Fibroblast of lung (primary cell): ENCODE measurements at regions not wholly inside any gene's neighbourhood (a gene's known extent, or its start where the extent isn't known, plus 50 kb on each side); places are given as distances from the start of the nearest gene placed in this dataset.
"Not testable (repeated sequence)": the region's sequence is repeated elsewhere in the genome, so short reads cannot be mapped to it uniquely, and the experiment has no call there.

Source experiments
- DNase-seq, 2 donors: peaks; one replicate each; pipeline versions ENCODE4 v3.0.0 to v3.0.0-alpha.2; 2010; ENCODE audit warnings: low read depth in 2 of 2
- H2AFZ ChIP-seq: 2 replicates; pipeline ENCODE4 v1.5.1; 2012; ENCODE audit warnings: low read length, control low read depth, inconsistent platforms
- H3K27ac ChIP-seq: 2 replicates; pipeline ENCODE4 v1.5.1; 2011; ENCODE audit warnings: low read length, control low read depth; ENCODE audit not compliant: insufficient read depth
- H3K27me3 ChIP-seq: 2 replicates; pipeline ENCODE4 v1.5.1; 2011; ENCODE audit warnings: mild to moderate bottlenecking, low read length; ENCODE audit not compliant: control insufficient read depth, insufficient read depth
- H3K36me3 ChIP-seq: 2 replicates; pipeline ENCODE4 v1.5.1; 2011; ENCODE audit warnings: low read length; ENCODE audit not compliant: control insufficient read depth, insufficient read depth
- H3K4me1 ChIP-seq: 2 replicates; pipeline ENCODE4 v1.5.1; 2011; ENCODE audit warnings: low read length; ENCODE audit not compliant: control insufficient read depth, insufficient read depth; ENCODE audit errors: extremely low read depth
- H3K4me2 ChIP-seq: 2 replicates; pipeline ENCODE4 v1.5.1; 2011; ENCODE audit warnings: low read length, control low read depth; ENCODE audit not compliant: insufficient read depth; ENCODE audit errors: extremely low read depth
- H3K4me3 ChIP-seq, 4 experiments: fragments of 200-600 bp in 1 of 4; sonication (generic) in 1 of 4; replicated peaks in 1 of 4; 2 replicates each; pipeline ENCODE4 v1.5.1; 2011 to 2016; ENCODE audit warnings: low read length in 4 of 4, low read depth in 3 of 4, mild to moderate bottlenecking in 3 of 4, control low read depth in 2 of 4, inconsistent platforms in 1 of 4, mixed read lengths in 1 of 4; ENCODE audit not compliant: insufficient read depth in 1 of 4; ENCODE audit errors: control extremely low read depth in 1 of 4
- H3K79me2 ChIP-seq: 2 replicates; pipeline ENCODE4 v1.5.1; 2012; ENCODE audit warnings: mild to moderate bottlenecking, low read length, inconsistent platforms; ENCODE audit not compliant: control insufficient read depth, insufficient read depth
- H3K9ac ChIP-seq: 2 replicates; pipeline ENCODE4 v1.5.1; 2011; ENCODE audit warnings: mild to moderate bottlenecking, low read length, control low read depth; ENCODE audit not compliant: insufficient read depth
- H3K9me3 ChIP-seq: 2 replicates; pipeline ENCODE4 v1.5.1; 2012; ENCODE audit warnings: low read depth, low read length; ENCODE audit not compliant: control insufficient read depth, insufficient read depth
- H4K20me1 ChIP-seq: 2 replicates; pipeline ENCODE4 v1.5.1; 2011; ENCODE audit warnings: low read length; ENCODE audit not compliant: control insufficient read depth, insufficient read depth; ENCODE audit errors: extremely low read depth
- CTCF ChIP-seq, 2 donors: IDR thresholded peaks in 1 of 2; conservative IDR thresholded peaks in 1 of 2; 1 replicate in 1 of 2; 2 replicates in 1 of 2; pipeline ENCODE4 v1.5.1; 2011 to 2012; ENCODE audit warnings: low read length in 2 of 2, control low read depth in 1 of 2, inconsistent platforms in 1 of 2, low read depth in 1 of 2, mild to moderate bottlenecking in 1 of 2
- EZH2 ChIP-seq: IDR thresholded peaks from 2 replicates; pipeline ENCODE4 v1.5.1; 2012; ENCODE audit warnings: low read length, control low read depth, mild to moderate bottlenecking; ENCODE audit errors: missing control alignments

- DNase-seq, result peak in 1 of 2 donors; percentile 97
- Histone ChIP-seq H3K9ac (no peak overlapping the region), H3K79me2 (no peaks in the 10 kb centered on the region), H3K27me3 (no peaks in the 10 kb centered on the region), H3K36me3 (no peaks in the 10 kb centered on the region), H3K27ac (no peak overlapping the region), H3K4me1 (no peaks in the 10 kb centered on the region), H2AFZ (no peak overlapping the region), H3K4me3 (no peak overlapping the region), H3K9me3 (no peaks in the 10 kb centered on the region), H4K20me1 (no peaks in the 10 kb centered on the region), H3K4me2 (no peak overlapping the region)
- TF ChIP-seq CTCF (conservative IDR thresholded peaks at IDR 0.05 in 1 of 2, IDR thresholded peaks at IDR 0.05 in 1 of 2; ENCODE audit: low read depth in 1 of 2, low read length in 2 of 2), result no peak
- TF ChIP-seq EZH2, result no peak
Observed at GRCh38 chr18:40258311-40258710, 1696.7 kb upstream of the PIK3C3 start.

GRCh38 chr18:40250236-40250635 is 1704.8 kb upstream of the PIK3C3 start:
- H3K4me2 ChIP-seq, result no peak overlapping the region
- no peaks in the 10 kb centered on the region for H3K79me2 ChIP-seq
- no peak overlapping the region for H2AFZ ChIP-seq
- H3K4me1 ChIP-seq, result no peaks in the 10 kb centered on the region
- no peak overlapping the region for H3K4me3 ChIP-seq
- H4K20me1 ChIP-seq, result no peaks in the 10 kb centered on the region
- TF ChIP-seq CTCF (conservative IDR thresholded peaks at IDR 0.05 in 1 of 2, IDR thresholded peaks at IDR 0.05 in 1 of 2; ENCODE audit: low read depth in 1 of 2, low read length in 2 of 2) (no peak), EZH2 (no peak)
- H3K36me3 ChIP-seq, result no peaks in the 10 kb centered on the region
- no peak overlapping the region for H3K9ac ChIP-seq
- H3K9me3 ChIP-seq, result no peaks in the 10 kb centered on the region
- DNase-seq, result peak; percentile 3 to 25
- H3K27ac ChIP-seq, result no peak overlapping the region
- no peaks in the 10 kb centered on the region for H3K27me3 ChIP-seq

- H3K4me3 ChIP-seq, result no peak overlapping the region
- no peak overlapping the region for H3K27ac ChIP-seq
- DNase-seq, result peak in 1 of 2 donors; percentile 34
Observed at GRCh38 chr18:40249390-40250080, 1705.5 kb upstream of the PIK3C3 start.

GRCh38 chr18:40245612-40246011 is 1709.4 kb upstream of the PIK3C3 start:
- not testable (repeated sequence) for H3K4me3 ChIP-seq, H3K27me3 ChIP-seq, H3K9ac ChIP-seq, H3K4me1 ChIP-seq, H4K20me1 ChIP-seq, H3K36me3 ChIP-seq, DNase-seq, H3K79me2 ChIP-seq, H3K4me2 ChIP-seq, H3K27ac ChIP-seq, H2AFZ ChIP-seq, H3K9me3 ChIP-seq

More at GRCh38 chr18:40249390-40250080, 1705.5 kb upstream of the PIK3C3 start:
- Histone ChIP-seq H3K9me3 (no peaks in the 10 kb centered on the region), H3K4me1 (no peaks in the 10 kb centered on the region), H4K20me1 (no peaks in the 10 kb centered on the region), H3K9ac (no peak overlapping the region), H3K36me3 (no peaks in the 10 kb centered on the region), H2AFZ (no peak overlapping the region), H3K79me2 (no peaks in the 10 kb centered on the region), H3K27me3 (no peaks in the 10 kb centered on the region), H3K4me2 (no peak overlapping the region)
- TF ChIP-seq EZH2, result no peak
- TF ChIP-seq CTCF (conservative IDR thresholded peaks at IDR 0.05 in 1 of 2, IDR thresholded peaks at IDR 0.05 in 1 of 2; ENCODE audit: low read depth in 1 of 2, low read length in 2 of 2), result no peak
